GM12874 (cell line): ENCODE measurements at regions not wholly inside any gene's neighbourhood (a gene's known extent, or its start where the extent isn't known, plus 50 kb on each side); places are given as distances from the start of the nearest gene placed in this dataset.

Source experiments
- TF ChIP-seq, protein P1 (sequence below): IDR thresholded peaks from 2 replicates; pipeline ENCODE4 v1.5.1; 2011; ENCODE audit warnings: low read depth, mild to moderate bottlenecking, control low read depth, low read length, moderate library complexity; ENCODE audit not compliant: insufficient read depth

DNA sequence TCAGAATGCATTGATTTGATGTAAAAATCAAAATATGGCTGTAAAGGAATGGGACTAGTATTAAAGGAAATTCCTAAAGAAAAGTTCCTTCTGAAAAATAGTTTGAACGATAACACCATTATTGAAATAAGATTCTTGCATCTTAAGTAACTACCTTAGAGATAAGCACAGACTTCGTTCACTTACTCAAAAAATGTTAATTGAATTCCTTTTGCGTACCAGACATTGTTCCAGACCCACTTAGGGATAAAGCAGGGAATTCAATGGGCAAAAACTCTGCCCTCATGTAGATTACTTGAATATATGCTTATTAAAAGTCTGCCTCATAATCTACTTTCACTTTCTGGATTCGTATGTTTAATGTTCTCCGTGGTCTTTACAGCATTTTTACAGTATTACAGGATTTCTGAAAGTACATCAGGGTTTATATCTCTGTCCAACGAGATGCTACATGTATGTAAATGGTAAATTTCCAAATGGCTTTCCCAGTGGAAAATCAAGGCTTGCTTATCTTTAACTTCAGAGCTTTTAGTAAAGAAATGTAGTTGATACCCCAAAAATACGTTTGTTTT is 213.7 kb downstream of the GXYLT1 start:
- TF ChIP-seq, protein P1, sequence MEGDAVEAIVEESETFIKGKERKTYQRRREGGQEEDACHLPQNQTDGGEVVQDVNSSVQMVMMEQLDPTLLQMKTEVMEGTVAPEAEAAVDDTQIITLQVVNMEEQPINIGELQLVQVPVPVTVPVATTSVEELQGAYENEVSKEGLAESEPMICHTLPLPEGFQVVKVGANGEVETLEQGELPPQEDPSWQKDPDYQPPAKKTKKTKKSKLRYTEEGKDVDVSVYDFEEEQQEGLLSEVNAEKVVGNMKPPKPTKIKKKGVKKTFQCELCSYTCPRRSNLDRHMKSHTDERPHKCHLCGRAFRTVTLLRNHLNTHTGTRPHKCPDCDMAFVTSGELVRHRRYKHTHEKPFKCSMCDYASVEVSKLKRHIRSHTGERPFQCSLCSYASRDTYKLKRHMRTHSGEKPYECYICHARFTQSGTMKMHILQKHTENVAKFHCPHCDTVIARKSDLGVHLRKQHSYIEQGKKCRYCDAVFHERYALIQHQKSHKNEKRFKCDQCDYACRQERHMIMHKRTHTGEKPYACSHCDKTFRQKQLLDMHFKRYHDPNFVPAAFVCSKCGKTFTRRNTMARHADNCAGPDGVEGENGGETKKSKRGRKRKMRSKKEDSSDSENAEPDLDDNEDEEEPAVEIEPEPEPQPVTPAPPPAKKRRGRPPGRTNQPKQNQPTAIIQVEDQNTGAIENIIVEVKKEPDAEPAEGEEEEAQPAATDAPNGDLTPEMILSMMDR, result no peak

DNA sequence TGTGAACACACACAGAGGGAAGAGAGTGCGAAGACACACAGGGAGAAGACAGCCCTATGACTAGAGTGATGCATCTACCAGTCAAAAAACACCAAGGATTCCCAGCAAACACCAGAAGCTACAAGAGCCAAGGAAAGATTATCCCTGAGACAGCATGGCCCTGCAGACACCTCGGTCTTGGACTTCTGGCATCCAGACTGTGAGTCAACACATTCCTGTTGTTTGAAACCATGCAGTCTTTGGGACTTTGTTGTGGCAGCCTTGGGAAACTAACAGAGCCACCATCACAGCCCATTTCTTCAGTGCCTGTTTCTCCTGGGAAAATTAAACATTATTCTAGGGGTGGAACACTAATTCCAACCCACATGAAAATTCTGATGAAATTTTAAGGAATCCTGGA is 220.6 kb downstream of the GXYLT1 start:
- TF ChIP-seq, protein P1, result no peak

DNA sequence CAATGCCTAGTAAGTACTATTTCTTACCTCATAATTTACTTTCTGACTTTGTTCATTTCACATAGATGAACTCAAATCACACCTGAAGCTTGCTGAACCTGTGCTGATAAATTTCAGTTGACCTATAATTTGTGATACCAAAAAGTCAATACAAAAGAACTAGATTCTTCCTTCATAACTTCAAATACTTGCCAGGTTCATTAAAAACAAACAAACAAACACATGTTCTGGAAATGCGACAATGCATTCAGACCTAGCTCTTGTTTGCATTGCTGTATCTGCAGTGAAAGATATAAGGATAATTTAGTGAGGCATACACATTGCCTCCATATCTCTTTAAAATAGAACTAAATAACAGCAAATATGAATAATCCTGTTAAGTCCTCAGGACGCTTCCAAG is 221.3 kb downstream of the GXYLT1 start:
- TF ChIP-seq, protein P1, result no peak

DNA sequence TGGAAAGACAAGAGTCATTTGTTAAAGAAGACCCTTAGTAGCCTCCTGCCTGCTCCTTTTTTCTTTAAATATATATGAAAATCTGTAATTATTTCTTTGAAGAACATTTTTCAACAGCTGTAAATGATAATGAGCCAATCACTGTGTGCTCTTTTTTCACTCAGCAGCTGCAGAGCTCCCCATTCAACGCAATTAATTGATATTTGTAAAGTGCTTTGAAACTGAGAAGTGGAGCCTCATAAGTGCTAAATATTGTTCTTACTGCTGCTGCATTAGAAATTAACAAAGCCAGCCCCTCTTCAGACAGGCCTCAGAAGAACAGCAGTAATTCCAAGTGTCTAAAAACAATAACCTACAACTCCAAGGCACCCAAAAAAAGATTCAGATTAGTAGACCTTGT is 224.3 kb downstream of the GXYLT1 start:
- TF ChIP-seq, protein P1, result no peak

DNA sequence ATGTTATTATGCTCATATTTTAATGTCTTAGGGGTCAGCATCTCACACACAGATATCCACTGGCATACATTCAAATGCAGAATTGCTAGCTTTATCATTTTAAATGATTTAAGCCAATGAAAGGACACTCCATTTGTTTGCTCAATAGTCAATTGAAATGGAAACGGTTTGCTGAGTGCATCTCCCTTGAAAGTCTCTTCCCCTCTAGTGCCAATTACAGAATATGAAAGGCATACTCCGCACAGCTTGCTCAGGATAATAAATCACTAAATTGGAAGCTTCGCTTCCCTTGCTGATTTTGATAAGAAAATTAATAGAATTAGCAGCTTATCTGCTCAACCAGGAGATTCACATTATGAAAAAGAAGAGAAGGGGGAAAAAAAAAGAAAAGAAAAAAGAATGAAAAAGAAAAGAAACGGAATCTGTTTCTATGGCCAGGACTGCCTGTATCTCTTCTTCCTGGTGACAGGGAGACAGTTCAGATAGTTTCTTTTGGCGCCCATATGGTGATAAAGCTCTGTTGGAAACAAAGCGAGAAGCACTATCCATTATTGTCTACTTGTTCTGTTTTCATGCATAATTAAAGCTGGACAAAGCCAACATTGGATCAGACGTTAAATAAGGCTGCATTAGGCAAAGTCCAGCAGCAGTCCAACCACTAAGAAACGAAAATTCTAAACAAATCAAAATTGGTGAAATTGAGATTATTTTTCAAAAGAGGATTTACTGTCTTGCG is 225.0 kb downstream of the GXYLT1 start:
- TF ChIP-seq, protein P1, result no peak

DNA sequence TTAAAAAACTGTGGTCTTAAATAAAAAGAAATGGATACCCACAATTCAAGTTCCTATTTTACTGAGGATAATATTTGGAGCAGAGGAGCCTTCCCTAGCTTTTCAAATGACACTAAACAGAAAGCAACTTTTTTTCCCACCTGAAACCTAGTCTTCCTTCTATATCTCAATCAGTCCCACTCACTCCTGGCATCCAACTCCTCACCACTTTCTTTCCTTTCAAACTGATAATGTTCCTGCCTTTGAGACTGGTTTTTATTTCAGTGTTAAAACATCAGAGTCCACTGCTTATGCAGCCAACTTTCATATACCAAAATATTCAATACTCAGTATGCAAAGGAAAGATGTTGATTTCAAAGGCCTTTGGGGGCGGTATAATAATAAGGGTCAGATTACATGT is 225.6 kb downstream of the GXYLT1 start:
- TF ChIP-seq, protein P1, result no peak

DNA sequence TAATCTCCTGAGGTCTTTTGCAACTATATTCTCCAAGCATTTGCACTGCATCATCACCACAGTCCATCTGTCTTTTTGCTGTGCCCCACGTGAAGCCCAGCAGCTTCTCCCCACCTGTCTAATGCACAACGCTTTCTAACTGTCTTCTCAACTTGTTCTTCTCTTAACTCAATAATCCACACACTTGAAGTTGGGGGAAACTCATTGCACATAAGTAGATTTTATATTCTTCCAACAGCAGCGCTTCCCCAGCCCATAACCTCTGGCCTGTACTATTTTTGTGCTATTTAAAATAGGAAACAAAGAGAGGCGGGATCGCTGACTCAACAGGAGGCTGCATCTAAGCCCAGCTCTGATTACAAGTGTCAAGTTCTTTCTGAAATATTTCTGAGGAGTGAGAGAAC is 226.7 kb downstream of the GXYLT1 start:
- TF ChIP-seq, protein P1, result no peak
